ENCODE measurements at regions not wholly inside any gene's neighbourhood (a gene's known extent, or its start where the extent isn't known, plus 50 kb on each side); places are given as distances from the start of the nearest gene placed in this dataset.

GRCh38 chr17:74085434-74085833, 118.0 kb upstream of the RPL38 start:
- H3K4me3 ChIP-seq (ENCODE audit: low read depth, low read length): no peak overlapping the region
- DNase-seq (ENCODE audit: low read depth): peak; percentile 28
- no peak for TF ChIP-seq MYC (IDR thresholded peaks at IDR 0.05; ENCODE audit: low read depth, low read length)
- TF ChIP-seq, protein P1, sequence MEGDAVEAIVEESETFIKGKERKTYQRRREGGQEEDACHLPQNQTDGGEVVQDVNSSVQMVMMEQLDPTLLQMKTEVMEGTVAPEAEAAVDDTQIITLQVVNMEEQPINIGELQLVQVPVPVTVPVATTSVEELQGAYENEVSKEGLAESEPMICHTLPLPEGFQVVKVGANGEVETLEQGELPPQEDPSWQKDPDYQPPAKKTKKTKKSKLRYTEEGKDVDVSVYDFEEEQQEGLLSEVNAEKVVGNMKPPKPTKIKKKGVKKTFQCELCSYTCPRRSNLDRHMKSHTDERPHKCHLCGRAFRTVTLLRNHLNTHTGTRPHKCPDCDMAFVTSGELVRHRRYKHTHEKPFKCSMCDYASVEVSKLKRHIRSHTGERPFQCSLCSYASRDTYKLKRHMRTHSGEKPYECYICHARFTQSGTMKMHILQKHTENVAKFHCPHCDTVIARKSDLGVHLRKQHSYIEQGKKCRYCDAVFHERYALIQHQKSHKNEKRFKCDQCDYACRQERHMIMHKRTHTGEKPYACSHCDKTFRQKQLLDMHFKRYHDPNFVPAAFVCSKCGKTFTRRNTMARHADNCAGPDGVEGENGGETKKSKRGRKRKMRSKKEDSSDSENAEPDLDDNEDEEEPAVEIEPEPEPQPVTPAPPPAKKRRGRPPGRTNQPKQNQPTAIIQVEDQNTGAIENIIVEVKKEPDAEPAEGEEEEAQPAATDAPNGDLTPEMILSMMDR (IDR thresholded peaks at IDR 0.05; ENCODE audit: low read depth, low read length): peak; percentile 54

DNA sequence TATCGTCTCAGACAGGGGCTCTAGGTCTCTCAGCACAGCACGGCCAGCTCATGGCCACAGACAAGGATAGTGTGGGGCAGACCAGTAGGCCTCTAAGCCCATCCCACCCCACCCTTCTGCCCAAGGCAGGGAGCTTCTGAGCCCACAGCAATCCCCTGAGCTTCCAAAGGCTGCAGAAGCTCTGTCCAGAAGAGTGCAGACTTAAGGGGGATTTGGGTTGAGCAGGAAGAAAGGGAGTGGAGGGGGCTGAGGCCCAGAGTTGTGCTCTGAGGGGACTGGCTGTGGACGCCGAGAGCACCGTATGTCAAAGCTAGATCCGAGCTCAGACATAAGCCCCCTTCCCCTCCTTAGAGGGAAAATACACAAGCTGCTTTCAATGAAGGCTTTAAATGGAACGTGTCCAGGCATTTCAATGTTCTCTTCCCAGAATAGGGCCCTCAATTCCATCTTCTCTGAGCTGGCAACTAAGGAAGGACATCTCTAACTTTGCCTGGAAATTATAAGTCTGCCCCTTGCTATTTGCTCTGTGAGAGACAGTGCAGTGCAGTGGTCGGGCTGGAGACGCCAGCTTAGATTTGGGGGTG, 116.4 kb upstream of the RPL38 start:
- DNase-seq (ENCODE audit: low read depth): no peak
- no peak for TF ChIP-seq POLR2A (IDR thresholded peaks at IDR 0.05; ENCODE audit: extremely low read depth, insufficient read length)
- TF ChIP-seq MYC (IDR thresholded peaks at IDR 0.05; ENCODE audit: low read depth, low read length): no peak
- TF ChIP-seq, protein P2, sequence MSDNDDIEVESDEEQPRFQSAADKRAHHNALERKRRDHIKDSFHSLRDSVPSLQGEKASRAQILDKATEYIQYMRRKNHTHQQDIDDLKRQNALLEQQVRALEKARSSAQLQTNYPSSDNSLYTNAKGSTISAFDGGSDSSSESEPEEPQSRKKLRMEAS (IDR thresholded peaks at IDR 0.05; ENCODE audit: low read depth, low read length): no peak
- TF ChIP-seq, protein P1 (IDR thresholded peaks at IDR 0.05; ENCODE audit: low read depth, low read length): no peak
- no peak overlapping the region for H3K4me3 ChIP-seq (ENCODE audit: low read depth, low read length)

DNA sequence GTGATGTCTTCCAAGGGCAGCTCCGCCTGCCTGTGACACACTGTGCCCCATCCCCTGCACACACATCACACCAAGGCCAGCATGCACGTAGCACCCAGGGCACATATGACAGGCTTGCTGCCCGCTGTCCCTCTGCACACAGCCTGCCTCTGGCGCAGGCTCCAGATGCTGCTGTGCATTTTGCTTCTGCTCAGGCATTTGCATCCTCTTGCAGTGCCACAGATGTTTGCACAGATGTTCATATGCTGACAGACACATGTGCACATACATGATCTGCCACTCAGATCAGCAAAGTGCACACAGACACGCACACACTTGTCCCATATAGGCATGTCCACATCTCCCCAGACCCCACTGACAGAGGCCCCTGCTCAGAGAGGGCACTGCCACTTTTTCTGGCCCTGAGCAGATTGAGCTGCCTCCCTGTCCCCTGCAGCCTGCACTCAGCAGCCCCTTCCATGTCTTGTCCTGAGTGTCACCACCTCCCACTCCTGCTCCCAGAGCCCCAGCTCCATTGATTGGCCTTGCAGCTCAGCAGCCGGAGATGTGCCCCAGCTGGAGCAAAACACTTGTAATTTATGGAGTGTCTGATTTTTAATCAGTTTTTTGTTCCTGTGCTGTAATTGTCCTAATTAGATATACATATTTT, 115.1 kb upstream of the RPL38 start:
- TF ChIP-seq, protein P2 (IDR thresholded peaks at IDR 0.05; ENCODE audit: low read depth, low read length): no peak
- TF ChIP-seq, protein P1 (IDR thresholded peaks at IDR 0.05; ENCODE audit: low read depth, low read length): no peak
- no peak for TF ChIP-seq POLR2A (IDR thresholded peaks at IDR 0.05; ENCODE audit: extremely low read depth, insufficient read length)
- no peak for TF ChIP-seq MYC (IDR thresholded peaks at IDR 0.05; ENCODE audit: low read depth, low read length)
- DNase-seq (ENCODE audit: low read depth): no peak
- no peak overlapping the region for H3K4me3 ChIP-seq (ENCODE audit: low read depth, low read length)

- no peak for DNase-seq (ENCODE audit: low read depth)
- no peak overlapping the region for H3K4me3 ChIP-seq (ENCODE audit: low read depth, low read length)
- TF ChIP-seq, protein P2 (IDR thresholded peaks at IDR 0.05; ENCODE audit: low read depth, low read length): no peak
- TF ChIP-seq, protein P1 (IDR thresholded peaks at IDR 0.05; ENCODE audit: low read depth, low read length): no peak
- no peak for TF ChIP-seq POLR2A (IDR thresholded peaks at IDR 0.05; ENCODE audit: extremely low read depth, insufficient read length)
These were observed 114.5 kb upstream of the RPL38 start for GRCh38 chr17:74088934-74089329.

- TF ChIP-seq, protein P2 (IDR thresholded peaks at IDR 0.05; ENCODE audit: low read depth, low read length): no peak
- TF ChIP-seq, protein P1 (IDR thresholded peaks at IDR 0.05; ENCODE audit: low read depth, low read length): no peak
- TF ChIP-seq POLR2A (IDR thresholded peaks at IDR 0.05; ENCODE audit: extremely low read depth, insufficient read length): no peak
- TF ChIP-seq MYC (IDR thresholded peaks at IDR 0.05; ENCODE audit: low read depth, low read length): no peak
- no peak for DNase-seq (ENCODE audit: low read depth)
These were observed 114.1 kb upstream of the RPL38 start for GRCh38 chr17:74089380-74089779.

More at GRCh38 chr17:74089380-74089779, 114.1 kb upstream of the RPL38 start:
- H3K4me3 ChIP-seq (ENCODE audit: low read depth, low read length): no peak overlapping the region
